CD14-positive monocyte (primary cell): ENCODE measurements at regions not wholly inside any gene's neighbourhood (a gene's known extent, or its start where the extent isn't known, plus 50 kb on each side); places are given as distances from the start of the nearest gene placed in this dataset.

Source experiments
- DNase-seq, 3 donors: peaks; one replicate each; pipeline ENCODE4 v3.0.0-alpha.2; 2011 to 2022
- H2AFZ ChIP-seq: 2 replicates; pipeline ENCODE4 v1.6.0; 2012; ENCODE audit warnings: mild to moderate bottlenecking, low read depth, low read length, inconsistent platforms; ENCODE audit not compliant: insufficient read depth, poor library complexity, severe bottlenecking
- H3K27ac ChIP-seq, 2 donors: 1 replicate in 1 of 2; 2 replicates in 1 of 2; pipeline ENCODE4 v1.5.1; 2012 to 2013; ENCODE audit warnings: low read length in 2 of 2, control low read depth in 1 of 2, inconsistent platforms in 1 of 2, low read depth in 1 of 2, mild to moderate bottlenecking in 1 of 2
- H3K27me3 ChIP-seq, 2 donors: one replicate each; pipeline versions ENCODE4 v1.6.0 to v1.6.1; 2011 to 2013; ENCODE audit warnings: low read length in 2 of 2; ENCODE audit not compliant: control insufficient read depth in 2 of 2, insufficient read depth in 2 of 2
- H3K36me3 ChIP-seq, 2 donors: replicated peaks in 1 of 2; 1 replicate in 1 of 2; 2 replicates in 1 of 2; pipeline versions ENCODE4 v1.5.1 to v1.6.1; 2012 to 2013; ENCODE audit warnings: low read length in 2 of 2, control low read depth in 1 of 2, inconsistent platforms in 1 of 2, mild to moderate bottlenecking in 1 of 2; ENCODE audit not compliant: insufficient read depth in 2 of 2, control insufficient read depth in 1 of 2
- H3K4me1 ChIP-seq, 2 donors: 1 replicate in 1 of 2; 2 replicates in 1 of 2; pipeline versions ENCODE4 v1.5.1 to v1.6.1; 2012 to 2013; ENCODE audit warnings: low read length in 2 of 2, control low read depth in 1 of 2, inconsistent platforms in 1 of 2, mild to moderate bottlenecking in 1 of 2, moderate library complexity in 1 of 2; ENCODE audit not compliant: insufficient read depth in 2 of 2, control insufficient read depth in 1 of 2
- H3K4me2 ChIP-seq: replicated peaks from 2 replicates; pipeline ENCODE3; 2012; ENCODE audit warnings: low read length, moderate library complexity, mild to moderate bottlenecking; ENCODE audit not compliant: poor library complexity, severe bottlenecking; ENCODE audit errors: extremely low read depth
- H3K4me3 ChIP-seq, 3 experiments: fragments of 200-600 bp in 1 of 3; sonication (generic) in 1 of 3; replicated peaks in 1 of 3; 1 replicate in 2 of 3; 2 replicates in 1 of 3; pipeline ENCODE4 v1.5.1; 2011 to 2013; ENCODE audit warnings: low read length in 3 of 3, mild to moderate bottlenecking in 3 of 3, control low read depth in 2 of 3, low read depth in 2 of 3, inconsistent platforms in 1 of 3, moderate library complexity in 1 of 3
- H3K79me2 ChIP-seq: 2 replicates; pipeline ENCODE4 v1.6.0; 2012; ENCODE audit warnings: mild to moderate bottlenecking, control low read depth, inconsistent platforms, low read length, moderate library complexity; ENCODE audit not compliant: insufficient read depth
- H3K9ac ChIP-seq: 2 replicates; pipeline ENCODE4 v1.6.0; 2017; ENCODE audit warnings: low read length, mild to moderate bottlenecking; ENCODE audit not compliant: insufficient read depth, poor library complexity, severe bottlenecking
- H3K9me3 ChIP-seq, 2 donors: replicated peaks in 1 of 2; 1 replicate in 1 of 2; 2 replicates in 1 of 2; pipeline versions ENCODE4 v1.5.1 to v1.6.1; 2012 to 2013; ENCODE audit warnings: low read length in 2 of 2, control low read depth in 1 of 2; ENCODE audit not compliant: control insufficient read depth in 1 of 2, insufficient read depth in 1 of 2
- H4K20me1 ChIP-seq: 2 replicates; pipeline ENCODE4 v1.6.0; 2012; ENCODE audit warnings: mild to moderate bottlenecking, low read length, control low read depth, moderate library complexity; ENCODE audit not compliant: insufficient read depth
- H3K27ac Mint-ChIP-seq, 7 donors: one replicate each; pipeline ENCODE4 v1.8.0; 2020; ENCODE audit warnings: mild to moderate bottlenecking in 7 of 7, mixed read lengths in 7 of 7, moderate library complexity in 6 of 7, inconsistent platforms in 2 of 7
- H3K27me3 Mint-ChIP-seq, 3 donors: one replicate each; pipeline ENCODE4 v1.8.0; 2021 to 2022; ENCODE audit warnings: low read depth in 3 of 3, mild to moderate bottlenecking in 3 of 3, mixed read lengths in 3 of 3, moderate library complexity in 3 of 3, inconsistent platforms in 1 of 3
- H3K36me3 Mint-ChIP-seq, 2 donors: one replicate each; pipeline ENCODE4 v1.8.0; 2020; ENCODE audit warnings: mixed read lengths in 2 of 2, inconsistent platforms in 1 of 2, mild to moderate bottlenecking in 1 of 2
- H3K4me1 Mint-ChIP-seq: one replicate; pipeline ENCODE4 v1.8.0; 2020; ENCODE audit warnings: mild to moderate bottlenecking, mixed read lengths
- H3K4me3 Mint-ChIP-seq, 2 donors: one replicate each; pipeline ENCODE4 v1.8.0; 2020; ENCODE audit warnings: mild to moderate bottlenecking in 2 of 2, mixed read lengths in 2 of 2, moderate library complexity in 1 of 2
- H3K9me3 Mint-ChIP-seq, 7 donors: one replicate each; pipeline ENCODE4 v1.8.0; 2020 to 2022; ENCODE audit warnings: mixed read lengths in 7 of 7, mild to moderate bottlenecking in 6 of 7, moderate library complexity in 6 of 7, inconsistent platforms in 2 of 7
- WGBS: methylation state at CpG from one replicate; pipeline ENCODE4 v1.1.5; 2013; ENCODE audit warnings: missing lambda C conversion rate; ENCODE audit not compliant: insufficient coverage; 5-methylcytosine and 5-hydroxymethylcytosine counted together
- intact Hi-C, 2 donors: fragments of 100-400 bp; cut with micrococcal nuclease; formaldehyde crosslinking; loops; one replicate each; pipeline versions ENCODE4 v1.15.0 to v1.15.1; 2023
- TF ChIP-seq, protein P1 (sequence below): fragments of 200-600 bp; IDR thresholded peaks from one replicate; pipeline ENCODE4 v1.8.0; 2022; ENCODE audit warnings: antibody characterized with exemption, mild to moderate bottlenecking

DNA sequence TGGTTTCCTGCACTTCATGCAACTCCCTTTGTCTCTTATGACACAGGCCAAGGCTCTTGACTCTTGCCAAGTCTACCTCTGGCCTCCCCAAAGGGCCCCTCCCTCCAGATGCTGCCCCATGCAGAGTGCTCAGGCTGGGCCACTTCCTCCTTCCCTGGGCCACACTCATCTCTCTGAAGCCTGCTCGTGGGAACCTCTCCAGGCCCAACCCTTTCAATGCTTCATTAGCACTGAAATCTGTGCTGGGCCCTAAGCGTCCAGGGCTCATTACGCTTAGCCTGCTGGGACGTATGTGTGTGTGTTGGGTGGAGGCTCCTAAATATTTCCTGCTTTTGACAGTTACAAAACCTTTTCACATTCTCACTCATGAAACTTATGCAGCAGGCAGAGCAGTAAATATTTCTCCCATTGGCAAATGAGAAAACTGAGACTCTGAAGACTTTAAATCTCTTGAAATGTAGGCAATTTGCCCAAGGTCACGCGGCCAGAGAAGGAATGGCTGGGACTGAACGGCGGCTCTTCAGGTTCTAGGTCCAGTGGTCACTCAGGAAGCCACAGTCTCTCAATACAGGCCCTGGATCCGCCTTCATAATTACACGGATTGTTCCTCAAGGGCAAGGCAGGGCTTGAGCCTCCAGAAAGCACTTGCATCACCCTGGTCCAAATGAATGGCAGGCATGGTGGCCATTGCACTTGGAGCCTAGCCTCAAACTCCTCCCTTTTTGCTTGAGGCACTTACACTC, 241.7 kb upstream of the HES1 start:
- no peak overlapping the region for H3K27ac ChIP-seq
- no peak overlapping the region for H3K4me3 ChIP-seq
- Mint-ChIP-seq H3K4me3 (no peak overlapping the region), H3K27ac (peak overlapping the region in 3 of 7 donors; percentile 6 to 32 (median 22)), H3K36me3 (no peaks in the 10 kb centered on the region), H3K4me1 (peaks cover 10% of the 10 kb centered on the region), H3K27me3 (peaks cover 3 to 5% (median 3%) of the 10 kb centered on the region in 3 donors), H3K9me3 (peaks cover 0 to 2% (median 0%) of the 10 kb centered on the region in 7 donors)
- no peaks in the 10 kb centered on the region for H3K9me3 ChIP-seq
- H3K9ac ChIP-seq = no peak overlapping the region
- H3K4me2 ChIP-seq = no peak overlapping the region
- TF ChIP-seq, protein P1, sequence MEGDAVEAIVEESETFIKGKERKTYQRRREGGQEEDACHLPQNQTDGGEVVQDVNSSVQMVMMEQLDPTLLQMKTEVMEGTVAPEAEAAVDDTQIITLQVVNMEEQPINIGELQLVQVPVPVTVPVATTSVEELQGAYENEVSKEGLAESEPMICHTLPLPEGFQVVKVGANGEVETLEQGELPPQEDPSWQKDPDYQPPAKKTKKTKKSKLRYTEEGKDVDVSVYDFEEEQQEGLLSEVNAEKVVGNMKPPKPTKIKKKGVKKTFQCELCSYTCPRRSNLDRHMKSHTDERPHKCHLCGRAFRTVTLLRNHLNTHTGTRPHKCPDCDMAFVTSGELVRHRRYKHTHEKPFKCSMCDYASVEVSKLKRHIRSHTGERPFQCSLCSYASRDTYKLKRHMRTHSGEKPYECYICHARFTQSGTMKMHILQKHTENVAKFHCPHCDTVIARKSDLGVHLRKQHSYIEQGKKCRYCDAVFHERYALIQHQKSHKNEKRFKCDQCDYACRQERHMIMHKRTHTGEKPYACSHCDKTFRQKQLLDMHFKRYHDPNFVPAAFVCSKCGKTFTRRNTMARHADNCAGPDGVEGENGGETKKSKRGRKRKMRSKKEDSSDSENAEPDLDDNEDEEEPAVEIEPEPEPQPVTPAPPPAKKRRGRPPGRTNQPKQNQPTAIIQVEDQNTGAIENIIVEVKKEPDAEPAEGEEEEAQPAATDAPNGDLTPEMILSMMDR = no peak
- no peaks in the 10 kb centered on the region for H3K79me2 ChIP-seq
- no peaks in the 10 kb centered on the region for H3K4me1 ChIP-seq
- H3K36me3 ChIP-seq = no peaks in the 10 kb centered on the region
- no peaks in the 10 kb centered on the region for H4K20me1 ChIP-seq
- H3K27me3 ChIP-seq = no peaks in the 10 kb centered on the region
- intact Hi-C loops = no loop called here
- DNase-seq = peak; percentile 19 to 41 (median 38)
- 100% methylated on average over 5 of the region's 10 CpGs for WGBS
- H2AFZ ChIP-seq = no peak overlapping the region

GRCh38 chr3:193895409-193895808, 240.5 kb upstream of the HES1 start:
- H3K4me3 Mint-ChIP-seq = no peak overlapping the region
- no peak overlapping the region for H2AFZ ChIP-seq
- TF ChIP-seq, protein P1 = no peak
- H3K4me2 ChIP-seq = no peak overlapping the region
- H3K4me1 ChIP-seq = no peaks in the 10 kb centered on the region
- peaks cover 3 to 5% (median 3%) of the 10 kb centered on the region in 3 donors for H3K27me3 Mint-ChIP-seq
- DNase-seq = no peak
- WGBS = 100% methylated on average over 1 of the region's 4 CpGs
- no peak overlapping the region for H3K9ac ChIP-seq
- peak overlapping the region in 1 of 7 donors; percentile 10 for H3K27ac Mint-ChIP-seq
- no peaks in the 10 kb centered on the region for H3K9me3 ChIP-seq
- peaks cover 10% of the 10 kb centered on the region for H3K4me1 Mint-ChIP-seq
- H3K79me2 ChIP-seq = no peaks in the 10 kb centered on the region
- H4K20me1 ChIP-seq = no peaks in the 10 kb centered on the region
- no peak overlapping the region for H3K4me3 ChIP-seq
- intact Hi-C loops = no loop called here
- peaks cover 0 to 2% (median 0%) of the 10 kb centered on the region in 7 donors for H3K9me3 Mint-ChIP-seq
- H3K27ac ChIP-seq = no peak overlapping the region
- no peaks in the 10 kb centered on the region for H3K36me3 Mint-ChIP-seq
- H3K27me3 ChIP-seq = no peaks in the 10 kb centered on the region
- H3K36me3 ChIP-seq = no peaks in the 10 kb centered on the region
